Upper lobe of left lung (tissue), 6 donors: ENCODE measurements at regions not wholly inside any gene's neighbourhood (a gene's known extent, or its start where the extent isn't known, plus 50 kb on each side); places are given as distances from the start of the nearest gene placed in this dataset.

ENCODE experiments used
- ATAC-seq, 2 donors: fragments of 200-7000 bp; cut with Tn5 transposase; one replicate each; pipeline ENCODE4 v1.9.1; 2022; ENCODE audit warnings: mild to moderate bottlenecking in 2 of 2, moderate library complexity in 2 of 2; ENCODE audit not compliant: low FRiP score in 2 of 2
- DNase-seq, 2 donors: peaks; one replicate each; pipeline ENCODE4 v3.0.0-alpha.2; 2019 to 2020
- H3K27ac ChIP-seq, 4 donors: fragments of 200-600 bp; sonication (generic); one replicate each; pipeline ENCODE4 v1.5.1; 2016 to 2019
- H3K27me3 ChIP-seq, 4 donors: fragments of 200-600 bp; sonication (generic); one replicate each; pipeline ENCODE4 v1.5.1; 2017 to 2019
- H3K36me3 ChIP-seq, 4 donors: fragments of 200-600 bp; sonication (generic); one replicate each; pipeline ENCODE4 v1.5.1; 2016 to 2019
- H3K4me1 ChIP-seq, 4 donors: fragments of 200-600 bp; sonication (generic); one replicate each; pipeline ENCODE4 v1.5.1; 2018 to 2019
- H3K4me3 ChIP-seq, 4 donors: fragments of 200-600 bp; sonication (generic); one replicate each; pipeline ENCODE4 v1.5.1; 2017 to 2019; ENCODE audit warnings: mild to moderate bottlenecking in 2 of 4, moderate library complexity in 1 of 4
- H3K9me3 ChIP-seq, 4 donors: fragments of 200-600 bp; sonication (generic); one replicate each; pipeline ENCODE4 v1.5.1; 2018 to 2019
- EP300 ChIP-seq, 4 donors: sonication (generic); formaldehyde crosslinking; IDR thresholded peaks; one replicate each; pipeline ENCODE4 v1.5.1; 2017; ENCODE audit warnings: antibody characterized with exemption in 4 of 4, control low read depth in 2 of 4
- POLR2A ChIP-seq, 4 donors: fragments of 450-650 bp; IDR thresholded peaks; one replicate each; pipeline ENCODE4 v1.5.1; 2016 to 2017; ENCODE audit warnings: antibody characterized with exemption in 4 of 4, mild to moderate bottlenecking in 2 of 4
- POLR2AphosphoS5 ChIP-seq, 2 donors: sonication (generic); formaldehyde crosslinking; IDR thresholded peaks; one replicate each; pipeline ENCODE4 v1.5.1; 2017; ENCODE audit warnings: antibody characterized with exemption in 2 of 2
- WGBS, 2 donors: methylation state at CpG; one replicate each; pipeline ENCODE4 v1.1.5; 2017 to 2018; 5-methylcytosine and 5-hydroxymethylcytosine counted together
- small RNA-seq, 4 donors: library from RNA; depleted of rRNA; stranded (forward); fragments of <200 nt; gene quantifications; one replicate each; pipeline ENCODE3, GENCODE V24; 2016
- TF ChIP-seq, protein P1 (sequence below), 6 experiments: fragments of 450-650 bp in 4 of 6; fragments of 200-600 bp in 2 of 6; sonication (generic) in 2 of 6; IDR thresholded peaks; one replicate each; pipeline ENCODE4 v1.5.1; 2016 to 2019; ENCODE audit warnings: antibody characterized with exemption in 6 of 6
- donor health status: DM: no; HTN: no; CAD: no; lungs with moderate emphysema.
- donor health status: DM: no; HTN: yes; CAD: no; lungs with severe emphysema.

DNA sequence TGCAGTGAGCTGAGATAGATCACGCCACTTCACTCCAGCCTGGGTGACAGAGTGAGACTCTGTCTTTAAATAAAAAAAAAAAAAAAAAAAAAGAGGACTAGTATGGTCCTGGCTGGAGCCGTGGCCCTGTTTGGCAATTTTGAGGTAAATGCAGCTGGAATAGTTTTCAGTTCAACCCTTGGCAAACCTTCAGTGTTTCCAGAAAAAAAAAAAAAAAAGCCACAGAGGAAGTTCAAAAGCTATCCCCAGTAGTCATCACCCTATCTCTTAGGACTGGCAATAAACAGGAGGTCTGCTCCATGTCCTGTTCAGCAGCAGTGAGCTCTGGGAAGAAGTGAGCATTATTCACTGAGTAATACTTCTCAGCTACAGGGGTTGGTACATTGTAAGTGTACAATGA lies 56.8 kb upstream of the ERRFI1 start:
- 69 to 76% methylated on average over 2 of the region's 2 CpGs for WGBS, 2 donors
- H3K4me1 ChIP-seq = peaks cover under 1 to 17% (median 15%) of the 10 kb centered on the region in 4 donors
- ATAC-seq (peak in 1 of 2 donors; percentile 31), DNase-seq (no peak)
- no peak overlapping the region for H3K4me3 ChIP-seq
- no peaks in the 10 kb centered on the region for H3K27me3 ChIP-seq
- H3K27ac ChIP-seq = peak overlapping the region in 2 of 4 donors; percentile 37 to 40
- no peaks in the 10 kb centered on the region for H3K9me3 ChIP-seq
- TF ChIP-seq POLR2AphosphoS5 (IDR thresholded peaks at IDR 0.05) = no peak
- TF ChIP-seq POLR2A (IDR thresholded peaks at IDR 0.05) = no peak
- no peak for TF ChIP-seq EP300 (IDR thresholded peaks at IDR 0.05)
- TF ChIP-seq, protein P1, sequence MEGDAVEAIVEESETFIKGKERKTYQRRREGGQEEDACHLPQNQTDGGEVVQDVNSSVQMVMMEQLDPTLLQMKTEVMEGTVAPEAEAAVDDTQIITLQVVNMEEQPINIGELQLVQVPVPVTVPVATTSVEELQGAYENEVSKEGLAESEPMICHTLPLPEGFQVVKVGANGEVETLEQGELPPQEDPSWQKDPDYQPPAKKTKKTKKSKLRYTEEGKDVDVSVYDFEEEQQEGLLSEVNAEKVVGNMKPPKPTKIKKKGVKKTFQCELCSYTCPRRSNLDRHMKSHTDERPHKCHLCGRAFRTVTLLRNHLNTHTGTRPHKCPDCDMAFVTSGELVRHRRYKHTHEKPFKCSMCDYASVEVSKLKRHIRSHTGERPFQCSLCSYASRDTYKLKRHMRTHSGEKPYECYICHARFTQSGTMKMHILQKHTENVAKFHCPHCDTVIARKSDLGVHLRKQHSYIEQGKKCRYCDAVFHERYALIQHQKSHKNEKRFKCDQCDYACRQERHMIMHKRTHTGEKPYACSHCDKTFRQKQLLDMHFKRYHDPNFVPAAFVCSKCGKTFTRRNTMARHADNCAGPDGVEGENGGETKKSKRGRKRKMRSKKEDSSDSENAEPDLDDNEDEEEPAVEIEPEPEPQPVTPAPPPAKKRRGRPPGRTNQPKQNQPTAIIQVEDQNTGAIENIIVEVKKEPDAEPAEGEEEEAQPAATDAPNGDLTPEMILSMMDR (IDR thresholded peaks at IDR 0.05) = no peak
- no peaks in the 10 kb centered on the region for H3K36me3 ChIP-seq

- Histone ChIP-seq H3K27ac (peak overlapping the region in 3 of 4 donors; percentile 45 to 72 (median 70)), H3K27me3 (no peaks in the 10 kb centered on the region), H3K36me3 (no peaks in the 10 kb centered on the region), H3K9me3 (no peaks in the 10 kb centered on the region), H3K4me1 (peaks cover 13 to 22% (median 14%) of the 10 kb centered on the region in 4 donors), H3K4me3 (no peak overlapping the region)
- TF ChIP-seq POLR2AphosphoS5 (IDR thresholded peaks at IDR 0.05) = no peak
- TF ChIP-seq EP300 (IDR thresholded peaks at IDR 0.05) = no peak
- TF ChIP-seq, protein P1 (IDR thresholded peaks at IDR 0.05) = no peak
- TF ChIP-seq POLR2A (IDR thresholded peaks at IDR 0.05) = no peak
- DNase-seq (no peak), ATAC-seq (peak in 1 of 2 donors; percentile 19)
- WGBS, 2 donors = 68 to 69% methylated on average over 6 of the region's 6 CpGs
Measured at GRCh38 chr1:8078176-8078671, 52.1 kb upstream of the ERRFI1 start.

DNA sequence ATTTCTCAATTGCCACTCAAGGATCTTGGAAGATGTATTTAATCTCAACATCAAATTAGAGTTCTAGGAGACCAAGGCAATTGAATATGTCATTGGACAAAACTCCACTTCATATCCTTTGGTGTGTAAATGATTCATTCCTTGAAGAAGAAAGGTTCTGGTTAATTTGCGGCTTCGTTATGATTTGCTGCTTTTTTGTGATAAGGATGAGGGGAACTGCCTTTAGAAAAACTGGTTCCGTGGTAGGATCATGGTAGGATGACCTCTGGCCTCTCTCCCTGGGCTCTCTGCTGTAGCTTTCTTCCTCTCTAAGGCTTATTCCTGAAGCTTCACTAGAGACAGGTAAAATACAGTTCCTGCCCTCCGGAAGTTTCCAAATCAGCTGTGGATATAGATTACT lies 51.5 kb upstream of the ERRFI1 start:
- no peak for TF ChIP-seq POLR2A (IDR thresholded peaks at IDR 0.05)
- Histone ChIP-seq H3K27ac (peak overlapping the region in 3 of 4 donors; percentile 45 to 72 (median 70)), H3K36me3 (no peaks in the 10 kb centered on the region), H3K4me3 (no peak overlapping the region), H3K4me1 (peaks cover 10 to 22% (median 13%) of the 10 kb centered on the region in 4 donors), H3K27me3 (no peaks in the 10 kb centered on the region), H3K9me3 (no peaks in the 10 kb centered on the region)
- no peak for ATAC-seq
- no peak for DNase-seq
- 61 to 66% methylated on average over 4 of the region's 4 CpGs for WGBS, 2 donors

- DNase-seq (peak in 1 of 2 donors; percentile 91), ATAC-seq (peak; percentile 94)
- Histone ChIP-seq H3K4me1 (peaks cover 10 to 22% (median 13%) of the 10 kb centered on the region in 4 donors), H3K4me3 (no peak overlapping the region), H3K36me3 (no peaks in the 10 kb centered on the region), H3K9me3 (no peaks in the 10 kb centered on the region), H3K27ac (peak overlapping the region; percentile 17 to 73 (median 71)), H3K27me3 (no peaks in the 10 kb centered on the region)
- 52 to 72% methylated on average over 8 of the region's 8 CpGs for WGBS, 2 donors
- TF ChIP-seq, protein P1 (IDR thresholded peaks at IDR 0.05) = peak in 1 of 6 experiments; percentile 29
- no peak for TF ChIP-seq POLR2A (IDR thresholded peaks at IDR 0.05)
- TF ChIP-seq POLR2AphosphoS5 (IDR thresholded peaks at IDR 0.05) = peak; percentile 75 to 80
- TF ChIP-seq EP300 (IDR thresholded peaks at IDR 0.05) = peak in 2 of 4 donors; percentile 50 to 77
Measured at GRCh38 chr1:8077120-8077573, 51.0 kb upstream of the ERRFI1 start.

GRCh38 chr1:8076176-8076575 lies 50.1 kb upstream of the ERRFI1 start:
- H3K27me3 ChIP-seq = no peaks in the 10 kb centered on the region
- DNase-seq = peak in 1 of 2 donors; percentile 38
- 74 to 85% methylated on average over 4 of the region's 4 CpGs for WGBS, 2 donors
- peaks cover 10 to 22% (median 13%) of the 10 kb centered on the region in 4 donors for H3K4me1 ChIP-seq
- no peaks in the 10 kb centered on the region for H3K36me3 ChIP-seq
- ATAC-seq = no peak
- no peak for TF ChIP-seq POLR2AphosphoS5 (IDR thresholded peaks at IDR 0.05)
- no peaks in the 10 kb centered on the region for H3K9me3 ChIP-seq
- no peak overlapping the region for H3K4me3 ChIP-seq
- peak overlapping the region; percentile 17 to 73 (median 71) for H3K27ac ChIP-seq

Small RNA genes lying in the stretch of these regions (small RNA-seq; reads per million reads assigned to genes)
- gene RNU1-7P = 0 to 0.14 (median 0.03) reads per million in 4 donors
